DND-41 (cell line): ENCODE measurements at regions not wholly inside any gene's neighbourhood (a gene's known extent, or its start where the extent isn't known, plus 50 kb on each side); places are given as distances from the start of the nearest gene placed in this dataset.

Experiments used
- ATAC-seq: fragments of 200-7000 bp; cut with Tn5 transposase; 3 replicates; pipeline ENCODE4 v1.9.1; 2021; ENCODE audit warnings: low read depth; ENCODE audit not compliant: insufficient read depth
- DNase-seq: peaks from one replicate; pipeline ENCODE4 v3.0.0-alpha.2; 2020
- H2AFZ ChIP-seq: 2 replicates; pipeline ENCODE4 v1.6.0; 2012; ENCODE audit warnings: low read depth, low read length
- H3K27ac ChIP-seq: 2 replicates; pipeline ENCODE4 v1.5.1; 2012; ENCODE audit warnings: low read length, inconsistent platforms
- H3K27me3 ChIP-seq: fragments of 200-600 bp; sonication (generic); 2 replicates; pipeline ENCODE4 v1.6.0; 2012; ENCODE audit warnings: low read length, mild to moderate bottlenecking, inconsistent platforms; ENCODE audit not compliant: insufficient read depth, poor library complexity
- H3K36me3 ChIP-seq: 2 replicates; pipeline ENCODE4 v1.5.1; 2012; ENCODE audit warnings: low read length, inconsistent platforms; ENCODE audit not compliant: insufficient read depth
- H3K4me1 ChIP-seq: 2 replicates; pipeline ENCODE4 v1.5.1; 2012; ENCODE audit warnings: mild to moderate bottlenecking, low read length; ENCODE audit not compliant: insufficient read depth
- H3K4me2 ChIP-seq: 2 replicates; pipeline ENCODE4 v1.6.0; 2012; ENCODE audit warnings: mild to moderate bottlenecking, moderate library complexity, low read length, inconsistent platforms; ENCODE audit not compliant: insufficient read depth
- H3K4me3 ChIP-seq, 2 experiments: fragments of 200-600 bp in 1 of 2; shearing (Covaris generic) in 1 of 2; 2 replicates each; pipeline ENCODE4 v1.5.1; 2012 to 2016; ENCODE audit warnings: inconsistent platforms in 2 of 2, low read length in 2 of 2, mild to moderate bottlenecking in 2 of 2, low read depth in 1 of 2, moderate library complexity in 1 of 2
- H3K79me2 ChIP-seq: 2 replicates; pipeline ENCODE4 v1.6.0; 2012; ENCODE audit warnings: low read length, inconsistent platforms; ENCODE audit not compliant: insufficient read depth
- H3K9ac ChIP-seq: 2 replicates; pipeline ENCODE4 v1.6.0; 2012; ENCODE audit warnings: low read depth, mild to moderate bottlenecking, inconsistent platforms, low read length, moderate library complexity
- H3K9me3 ChIP-seq: 2 replicates; pipeline ENCODE4 v1.5.1; 2012; ENCODE audit warnings: low read length, moderate library complexity, mild to moderate bottlenecking, inconsistent platforms; ENCODE audit not compliant: insufficient read depth, severe bottlenecking
- H4K20me1 ChIP-seq: 2 replicates; pipeline ENCODE4 v1.6.0; 2012; ENCODE audit warnings: low read length; ENCODE audit not compliant: insufficient read depth
- CTCF ChIP-seq: IDR thresholded peaks from 2 replicates; pipeline ENCODE4 v1.5.1; 2012; ENCODE audit warnings: borderline replicate concordance, low read length, moderate library complexity, mild to moderate bottlenecking; ENCODE audit not compliant: poor library complexity, severe bottlenecking; ENCODE audit errors: extremely low read depth
- EZH2 ChIP-seq: IDR thresholded peaks from 3 replicates; pipeline ENCODE4 v1.6.1; 2012; ENCODE audit warnings: borderline replicate concordance, low read depth, mild to moderate bottlenecking, moderate library complexity, low read length, inconsistent platforms; ENCODE audit not compliant: severe bottlenecking

GRCh38 chr10:127804696-127805095, 67.7 kb downstream of the FOXI2 start:
- TF ChIP-seq CTCF = no peak
- no peak for TF ChIP-seq EZH2
- Histone ChIP-seq H3K4me2 (no peak overlapping the region), H3K9ac (no peak overlapping the region), H3K4me3 (no peak overlapping the region), H3K9me3 (no peaks in the 10 kb centered on the region), H3K27ac (no peak overlapping the region), H3K36me3 (no peaks in the 10 kb centered on the region), H3K4me1 (no peaks in the 10 kb centered on the region), H3K79me2 (no peaks in the 10 kb centered on the region), H2AFZ (no peak overlapping the region), H4K20me1 (no peaks in the 10 kb centered on the region), H3K27me3 (peaks cover 4% of the 10 kb centered on the region)
- no peak for ATAC-seq
- no peak for DNase-seq

- Histone ChIP-seq H3K27me3 (peaks cover 4% of the 10 kb centered on the region), H3K4me1 (no peaks in the 10 kb centered on the region), H3K9ac (no peak overlapping the region), H4K20me1 (no peaks in the 10 kb centered on the region), H3K36me3 (no peaks in the 10 kb centered on the region), H3K4me3 (no peak overlapping the region), H2AFZ (no peak overlapping the region), H3K27ac (no peak overlapping the region), H3K4me2 (no peak overlapping the region), H3K9me3 (no peaks in the 10 kb centered on the region), H3K79me2 (no peaks in the 10 kb centered on the region)
- ATAC-seq (no peak), DNase-seq (no peak)
- no peak for TF ChIP-seq EZH2
- no peak for TF ChIP-seq CTCF
These were observed 69.0 kb downstream of the FOXI2 start for GRCh38 chr10:127805950-127806349.

- no peak overlapping the region for H2AFZ ChIP-seq
- H3K4me3 ChIP-seq = no peak overlapping the region
- DNase-seq = no peak
- TF ChIP-seq EZH2 (no peak), CTCF (no peak)
- H3K27me3 ChIP-seq = peaks cover 4% of the 10 kb centered on the region
- no peaks in the 10 kb centered on the region for H3K79me2 ChIP-seq
- H4K20me1 ChIP-seq = no peaks in the 10 kb centered on the region
- ATAC-seq = no peak
- no peak overlapping the region for H3K9ac ChIP-seq
- H3K27ac ChIP-seq = no peak overlapping the region
- H3K9me3 ChIP-seq = no peaks in the 10 kb centered on the region
- no peaks in the 10 kb centered on the region for H3K4me1 ChIP-seq
- no peaks in the 10 kb centered on the region for H3K36me3 ChIP-seq
- H3K4me2 ChIP-seq = no peak overlapping the region
These were observed 75.1 kb downstream of the FOXI2 start for GRCh38 chr10:127812041-127812440.

GRCh38 chr10:127813290-127813689, 76.3 kb downstream of the FOXI2 start:
- no peak for TF ChIP-seq EZH2
- TF ChIP-seq CTCF = peak; percentile 16
- DNase-seq (no peak), ATAC-seq (no peak)
- H2AFZ ChIP-seq = no peak overlapping the region
- no peaks in the 10 kb centered on the region for H3K4me1 ChIP-seq
- no peaks in the 10 kb centered on the region for H3K79me2 ChIP-seq
- no peaks in the 10 kb centered on the region for H3K36me3 ChIP-seq
- no peak overlapping the region for H3K4me3 ChIP-seq
- no peak overlapping the region for H3K9ac ChIP-seq
- no peaks in the 10 kb centered on the region for H4K20me1 ChIP-seq
- H3K4me2 ChIP-seq = no peak overlapping the region
- H3K27me3 ChIP-seq = peaks cover 1% of the 10 kb centered on the region
- H3K27ac ChIP-seq = no peak overlapping the region
- no peaks in the 10 kb centered on the region for H3K9me3 ChIP-seq
